GM23338 (cell line): ENCODE measurements at regions not wholly inside any gene's neighbourhood (a gene's known extent, or its start where the extent isn't known, plus 50 kb on each side); places are given as distances from the start of the nearest gene placed in this dataset.

Experiments used
- ATAC-seq: fragments of 200-7000 bp; cut with Tn5 transposase; 3 replicates; pipeline ENCODE4 v1.9.1; 2020
- DNase-seq: peaks from one replicate; pipeline ENCODE4 v3.0.0-alpha.2; 2015; ENCODE audit warnings: low spot score
- H2AFZ ChIP-seq: fragments of 200-600 bp; sonication (generic); 2 replicates; pipeline ENCODE4 v1.8.0; 2016; ENCODE audit warnings: antibody characterized with exemption, mild to moderate bottlenecking, moderate library complexity
- H3F3A ChIP-seq: fragments of 200-600 bp; sonication (generic); replicated peaks from 2 replicates; pipeline ENCODE4 v1.8.0; 2017; ENCODE audit warnings: antibody characterized with exemption, mixed run types, low read depth
- H3K27ac ChIP-seq: fragments of 200-600 bp; sonication (generic); 2 replicates; pipeline ENCODE4 v1.6.1; 2016; ENCODE audit warnings: low read depth
- H3K27me3 ChIP-seq: fragments of 200-600 bp; sonication (generic); 2 replicates; pipeline ENCODE4 v1.8.0; 2016; ENCODE audit warnings: mild to moderate bottlenecking, mixed run types, moderate library complexity; ENCODE audit not compliant: insufficient read depth
- H3K36me3 ChIP-seq: fragments of 200-600 bp; sonication (generic); 2 replicates; pipeline ENCODE4 v1.8.0; 2016; ENCODE audit warnings: mild to moderate bottlenecking; ENCODE audit not compliant: insufficient read depth
- H3K4me1 ChIP-seq: fragments of 200-600 bp; sonication (generic); 2 replicates; pipeline ENCODE4 v1.8.0; 2016; ENCODE audit warnings: mild to moderate bottlenecking, moderate library complexity; ENCODE audit not compliant: insufficient read depth
- H3K4me2 ChIP-seq: fragments of 200-600 bp; sonication (generic); 2 replicates; pipeline ENCODE4 v1.7.1; 2017; ENCODE audit warnings: mixed run types
- H3K4me3 ChIP-seq: fragments of 200-600 bp; sonication (generic); 2 replicates; pipeline ENCODE4 v1.6.1; 2016; ENCODE audit warnings: mixed run types
- H3K79me2 ChIP-seq: fragments of 200-600 bp; sonication (generic); replicated peaks from 2 replicates; pipeline ENCODE4 v1.8.0; 2017; ENCODE audit warnings: mild to moderate bottlenecking; ENCODE audit not compliant: insufficient read depth
- H3K9me2 ChIP-seq: fragments of 200-600 bp; sonication (generic); 2 replicates; pipeline ENCODE4 v1.8.0; 2017; ENCODE audit not compliant: insufficient read depth
- H4K20me1 ChIP-seq: fragments of 200-600 bp; sonication (generic); replicated peaks from 2 replicates; pipeline ENCODE4 v1.8.0; 2017; ENCODE audit warnings: mild to moderate bottlenecking; ENCODE audit not compliant: insufficient read depth
- H3K27ac Mint-ChIP-seq: 2 replicates; pipeline ENCODE4 v1.8.0; 2020; ENCODE audit warnings: inconsistent platforms, mild to moderate bottlenecking, moderate library complexity, mixed read lengths
- H3K27me3 Mint-ChIP-seq: 3 replicates; pipeline ENCODE4 v1.8.0; 2022; ENCODE audit warnings: low read depth, mild to moderate bottlenecking, moderate library complexity, mixed read lengths, inconsistent platforms; ENCODE audit not compliant: insufficient read depth, poor library complexity
- H3K36me3 Mint-ChIP-seq: 3 replicates; pipeline ENCODE4 v1.8.0; 2021; ENCODE audit warnings: low read depth, mild to moderate bottlenecking, inconsistent platforms, moderate library complexity, mixed read lengths
- H3K4me1 Mint-ChIP-seq: 3 replicates; pipeline ENCODE4 v1.8.0; 2020; ENCODE audit warnings: mild to moderate bottlenecking, inconsistent platforms, mixed read lengths
- H3K4me3 Mint-ChIP-seq: 3 replicates; pipeline ENCODE4 v1.8.0; 2021; ENCODE audit warnings: moderate library complexity, mild to moderate bottlenecking, inconsistent platforms, mixed read lengths
- H3K9me3 Mint-ChIP-seq: 3 replicates; pipeline ENCODE4 v1.8.0; 2020; ENCODE audit warnings: moderate library complexity, mild to moderate bottlenecking, inconsistent platforms, mixed read lengths
- CTCF ChIP-seq, 2 experiments: fragments of 200-600 bp in 1 of 2; sonication (generic) in 1 of 2; conservative IDR thresholded peaks; 2 replicates each; pipeline versions ENCODE4 v1.5.1 to v1.6.1; 2016 to 2017; ENCODE audit warnings: antibody characterized with exemption in 2 of 2, low read depth in 2 of 2, mild to moderate bottlenecking in 2 of 2, moderate library complexity in 1 of 2
- EZH2 ChIP-seq: fragments of 200-600 bp; sonication (generic); IDR thresholded peaks from one replicate; pipeline ENCODE4 v1.8.0; 2017; ENCODE audit warnings: antibody characterized with exemption, mild to moderate bottlenecking, low read depth; ENCODE audit not compliant: unreplicated experiment
- EZH2phosphoT487 ChIP-seq: fragments of 200-600 bp; sonication (generic); IDR thresholded peaks from one replicate; pipeline ENCODE4 v1.8.1; 2018; ENCODE audit warnings: antibody characterized with exemption; ENCODE audit not compliant: unreplicated experiment
- JUNB ChIP-seq: IDR thresholded peaks from one replicate; pipeline ENCODE4 v1.6.1; 2016; ENCODE audit warnings: antibody characterized with exemption; ENCODE audit not compliant: unreplicated experiment
- NANOG ChIP-seq: IDR thresholded peaks from 2 replicates; pipeline ENCODE4 v1.6.1; 2016; ENCODE audit warnings: antibody characterized with exemption, borderline replicate concordance
- STAT1 ChIP-seq: IDR thresholded peaks from one replicate; pipeline ENCODE4 v1.6.1; 2016; ENCODE audit warnings: antibody characterized with exemption; ENCODE audit not compliant: unreplicated experiment
- ZNF331 ChIP-seq: fragments of 250-450 bp; sonication (Bioruptor Pico); IDR thresholded peaks from 2 replicates; pipeline ENCODE4 v1.5.0; 2020; ENCODE audit warnings: low read depth, mild to moderate bottlenecking, moderate library complexity
- ZNF462 ChIP-seq: fragments of 250-450 bp; sonication (Bioruptor Pico); IDR thresholded peaks from 2 replicates; pipeline ENCODE4 v1.5.0; 2020; ENCODE audit warnings: mild to moderate bottlenecking, moderate library complexity

DNA sequence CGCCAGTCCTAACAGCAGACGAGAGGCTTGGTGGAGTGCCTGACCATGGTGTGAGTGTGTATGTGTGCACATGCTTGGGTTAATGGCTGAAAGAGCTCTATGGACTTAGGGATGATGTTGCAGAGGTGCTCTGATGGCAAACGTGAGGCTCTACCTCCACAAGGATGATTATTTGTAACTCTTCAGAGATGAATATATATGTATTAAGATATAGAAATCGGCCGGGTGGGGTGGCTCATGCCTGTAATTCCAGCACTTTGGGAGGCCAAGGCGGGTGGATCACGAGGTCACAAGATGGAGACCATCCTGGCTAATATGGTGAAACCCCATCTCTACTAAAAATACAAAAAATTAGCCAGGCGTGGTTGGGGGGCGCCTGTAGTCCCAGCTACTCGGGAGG is 253.4 kb upstream of the CDH18 start (continued):
- TF ChIP-seq ZNF462 (CRISPR knock-in tag) (no peak), EZH2phosphoT487 (no peak), NANOG (no peak), ZNF331 (no peak), CTCF (conservative IDR thresholded peaks at IDR 0.05; ENCODE audit: low read depth in 2 of 2) (no peak)

DNA sequence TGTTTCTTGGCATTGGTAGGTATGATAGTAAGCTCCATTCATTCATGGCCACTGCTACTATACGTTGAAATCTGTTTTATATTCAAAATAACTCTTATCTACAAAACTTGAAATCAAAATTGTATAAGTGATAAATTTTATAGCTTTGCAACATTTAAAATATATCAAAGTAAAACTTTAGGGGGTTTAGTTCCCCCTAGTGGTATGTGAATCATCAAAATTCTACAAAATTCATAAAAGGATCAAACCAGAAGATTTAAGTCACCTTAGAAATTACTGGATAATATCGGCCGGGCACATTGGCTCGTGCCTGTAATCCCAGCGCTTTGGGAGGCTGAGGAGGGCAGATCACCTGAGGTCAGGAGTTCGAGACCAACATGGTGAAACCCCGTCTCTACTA is 243.0 kb upstream of the CDH18 start:
- Mint-ChIP-seq H3K4me1 (0 out of 3 replicates have a peak, but pooled peaks cover 4% of the 10 kb centered on the region), H3K27ac (no peak overlapping the region), H3K27me3 (no peaks in the 10 kb centered on the region), H3K4me3 (no peak overlapping the region), H3K36me3 (no peaks in the 10 kb centered on the region), H3K9me3 (no peaks in the 10 kb centered on the region)
- Histone ChIP-seq H3K36me3 (no peaks in the 10 kb centered on the region), H2AFZ (no peak overlapping the region), H3F3A (no peaks in the 10 kb centered on the region), H3K9me2 (no peaks in the 10 kb centered on the region), H3K4me1 (no peaks in the 10 kb centered on the region), H3K27ac (no peak overlapping the region), H3K79me2 (no peaks in the 10 kb centered on the region), H3K4me2 (no peak overlapping the region), H3K4me3 (no peak overlapping the region), H4K20me1 (no peaks in the 10 kb centered on the region), H3K27me3 (no peaks in the 10 kb centered on the region)
- DNase-seq = peak; percentile 4
- no peak for ATAC-seq
- TF ChIP-seq STAT1 (no peak), EZH2 (no peak), JUNB (no peak), ZNF462 (CRISPR knock-in tag) (no peak)
